Neural cell (in vitro differentiated cells): ENCODE measurements at regions not wholly inside any gene's neighbourhood (a gene's known extent, or its start where the extent isn't known, plus 50 kb on each side); places are given as distances from the start of the nearest gene placed in this dataset.

ENCODE experiments used
- H2AFZ ChIP-seq: fragments of 200-600, 300-800 bp; sonication (generic), shearing (Covaris generic); 2 replicates; pipeline ENCODE4 v1.6.0; 2014; ENCODE audit warnings: low read depth, mild to moderate bottlenecking, antibody characterized with exemption, low read length, moderate library complexity
- H3F3A ChIP-seq: fragments of 200-600 bp; shearing (Covaris generic); 2 replicates; pipeline ENCODE4 v1.6.1; 2016; ENCODE audit warnings: mild to moderate bottlenecking, moderate library complexity, mixed read lengths, antibody characterized with exemption, low read length; ENCODE audit not compliant: insufficient read depth, poor library complexity, severe bottlenecking
- H3K27ac ChIP-seq: fragments of 200-600, 300-800 bp; sonication (generic), shearing (Covaris generic); 2 replicates; pipeline ENCODE4 v1.5.1; 2014; ENCODE audit warnings: mild to moderate bottlenecking, low read length, moderate library complexity
- H3K27me3 ChIP-seq: fragments of 300-800, 200-600 bp; sonication (generic), shearing (Covaris generic); 2 replicates; pipeline ENCODE4 v1.6.0; 2014; ENCODE audit warnings: mild to moderate bottlenecking, low read depth, low read length, moderate library complexity; ENCODE audit not compliant: insufficient read depth
- H3K36me3 ChIP-seq: fragments of 300-800, 200-600 bp; sonication (generic), shearing (Covaris generic); 2 replicates; pipeline ENCODE4 v1.5.1; 2014; ENCODE audit warnings: mild to moderate bottlenecking, antibody characterized with exemption, low read length, moderate library complexity; ENCODE audit not compliant: insufficient read depth
- H3K4me2 ChIP-seq: fragments of 300-800, 200-600 bp; sonication (generic), shearing (Covaris generic); 2 replicates; pipeline ENCODE4 v1.6.0; 2014; ENCODE audit warnings: mild to moderate bottlenecking, low read length
- H3K4me3 ChIP-seq: fragments of 300-800, 200-600 bp; sonication (generic), shearing (Covaris generic); 2 replicates; pipeline ENCODE4 v1.5.1; 2014; ENCODE audit warnings: mild to moderate bottlenecking, low read length, moderate library complexity
- H3K79me2 ChIP-seq: fragments of 200-600 bp; shearing (Covaris generic); replicated peaks from 2 replicates; pipeline ENCODE4 v1.6.0; 2014; ENCODE audit warnings: mild to moderate bottlenecking, low read length, moderate library complexity; ENCODE audit not compliant: insufficient read depth
- H3K9ac ChIP-seq: fragments of 300-800, 200-600 bp; sonication (generic), shearing (Covaris generic); 2 replicates; pipeline ENCODE4 v1.6.1; 2016; ENCODE audit warnings: mild to moderate bottlenecking, low read length, mixed read lengths
- H3K9me2 ChIP-seq: fragments of 200-600 bp; shearing (Covaris generic); 2 replicates; pipeline ENCODE4 v1.6.1; 2016; ENCODE audit warnings: mild to moderate bottlenecking, low read length, mixed read lengths; ENCODE audit not compliant: insufficient read depth
- H3K9me3 ChIP-seq: fragments of 200-600, 300-800 bp; sonication (generic), shearing (Covaris generic); 2 replicates; pipeline ENCODE4 v1.6.1; 2016; ENCODE audit warnings: mild to moderate bottlenecking, mixed run types, low read length, moderate library complexity, mixed read lengths
- H4K20me1 ChIP-seq: fragments of 200-600 bp; shearing (Covaris generic); 2 replicates; pipeline ENCODE4 v1.6.1; 2016; ENCODE audit warnings: mild to moderate bottlenecking, mixed run types; ENCODE audit not compliant: insufficient read depth
- CTCF ChIP-seq: fragments of 450-650 bp; IDR thresholded peaks from 2 replicates; pipeline ENCODE4 v1.5.1; 2014; ENCODE audit warnings: antibody characterized with exemption, mild to moderate bottlenecking, moderate library complexity; ENCODE audit not compliant: poor library complexity, severe bottlenecking
- EP300 ChIP-seq: fragments of 450-650 bp; conservative IDR thresholded peaks from 2 replicates; pipeline ENCODE4 v1.6.1; 2014; ENCODE audit warnings: antibody characterized with exemption, mild to moderate bottlenecking, moderate library complexity; ENCODE audit not compliant: poor library complexity, severe bottlenecking
- EZH2 ChIP-seq: fragments of 200-600, 300-800 bp; shearing (Covaris generic), sonication (generic); IDR thresholded peaks from 2 replicates; pipeline ENCODE4 v1.6.1; 2014; ENCODE audit warnings: antibody characterized with exemption, low read length, borderline replicate concordance, mild to moderate bottlenecking; ENCODE audit not compliant: insufficient read depth, poor library complexity, severe bottlenecking
- MXI1 ChIP-seq: fragments of 450-650 bp; conservative IDR thresholded peaks from 2 replicates; pipeline ENCODE4 v1.6.1; 2014; ENCODE audit warnings: antibody characterized with exemption, mild to moderate bottlenecking; ENCODE audit not compliant: poor library complexity, severe bottlenecking
- POLR2AphosphoS5 ChIP-seq: IDR thresholded peaks from 2 replicates; pipeline ENCODE4 v1.6.1; 2012
- RAD21 ChIP-seq: fragments of 450-650 bp; conservative IDR thresholded peaks from 2 replicates; pipeline ENCODE4 v1.6.1; 2014; ENCODE audit warnings: antibody characterized with exemption, mild to moderate bottlenecking, moderate library complexity
- REST ChIP-seq: IDR thresholded peaks from 2 replicates; pipeline ENCODE4 v1.6.1; 2012; ENCODE audit warnings: borderline replicate concordance
- SMC3 ChIP-seq: fragments of 450-650 bp; conservative IDR thresholded peaks from 2 replicates; pipeline ENCODE4 v1.6.1; 2014; ENCODE audit warnings: antibody characterized with exemption, mild to moderate bottlenecking, moderate library complexity; ENCODE audit not compliant: poor library complexity
- TAF1 ChIP-seq: IDR thresholded peaks from 2 replicates; pipeline ENCODE4 v1.6.1; 2012; ENCODE audit warnings: low read depth

GRCh38 chrX:714131-714530 lies 83.5 kb downstream of the SHOX start:
- TF ChIP-seq REST (no peak), RAD21 (no peak), MXI1 (no peak), POLR2AphosphoS5 (no peak), EZH2 (no peak), SMC3 (no peak), CTCF (no peak), EP300 (no peak), TAF1 (no peak)
- H3K79me2 ChIP-seq, result no peaks in the 10 kb centered on the region
- no peaks in the 10 kb centered on the region for H3F3A ChIP-seq
- H3K9me2 ChIP-seq, result no peaks in the 10 kb centered on the region
- H3K27ac ChIP-seq, result no peak overlapping the region
- H3K36me3 ChIP-seq, result no peaks in the 10 kb centered on the region
- H3K9me3 ChIP-seq, result no peaks in the 10 kb centered on the region
- no peak overlapping the region for H3K4me3 ChIP-seq
- no peak overlapping the region for H3K9ac ChIP-seq
- H4K20me1 ChIP-seq, result no peaks in the 10 kb centered on the region
- H2AFZ ChIP-seq, result no peak overlapping the region
- no peaks in the 10 kb centered on the region for H3K27me3 ChIP-seq
- no peak overlapping the region for H3K4me2 ChIP-seq
